ENCODE measurements at regions not wholly inside any gene's neighbourhood (a gene's known extent, or its start where the extent isn't known, plus 50 kb on each side); places are given as distances from the start of the nearest gene placed in this dataset.

DNA sequence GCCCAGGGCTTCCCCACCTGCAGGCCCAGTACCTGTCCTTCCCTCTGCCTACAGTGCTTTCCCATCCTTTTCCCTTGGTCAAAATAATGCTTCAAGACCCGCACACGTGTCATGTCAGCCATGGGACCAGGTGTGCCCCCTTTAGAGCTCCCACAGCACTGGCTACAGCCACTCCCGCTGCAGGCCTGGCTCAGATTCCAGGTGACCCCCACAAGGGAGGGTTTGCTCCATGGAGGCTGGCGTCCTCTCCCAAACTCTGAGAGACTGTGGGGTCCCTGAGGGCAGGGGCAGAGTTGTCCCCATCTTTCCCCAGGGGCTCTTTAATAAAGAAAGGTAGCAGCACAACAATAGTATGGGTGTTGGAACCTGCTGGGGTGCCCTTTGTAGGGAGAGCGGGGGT, 66.4 kb upstream of the RUNX3 start:
- no peak for ATAC-seq
- TF ChIP-seq, protein P1, sequence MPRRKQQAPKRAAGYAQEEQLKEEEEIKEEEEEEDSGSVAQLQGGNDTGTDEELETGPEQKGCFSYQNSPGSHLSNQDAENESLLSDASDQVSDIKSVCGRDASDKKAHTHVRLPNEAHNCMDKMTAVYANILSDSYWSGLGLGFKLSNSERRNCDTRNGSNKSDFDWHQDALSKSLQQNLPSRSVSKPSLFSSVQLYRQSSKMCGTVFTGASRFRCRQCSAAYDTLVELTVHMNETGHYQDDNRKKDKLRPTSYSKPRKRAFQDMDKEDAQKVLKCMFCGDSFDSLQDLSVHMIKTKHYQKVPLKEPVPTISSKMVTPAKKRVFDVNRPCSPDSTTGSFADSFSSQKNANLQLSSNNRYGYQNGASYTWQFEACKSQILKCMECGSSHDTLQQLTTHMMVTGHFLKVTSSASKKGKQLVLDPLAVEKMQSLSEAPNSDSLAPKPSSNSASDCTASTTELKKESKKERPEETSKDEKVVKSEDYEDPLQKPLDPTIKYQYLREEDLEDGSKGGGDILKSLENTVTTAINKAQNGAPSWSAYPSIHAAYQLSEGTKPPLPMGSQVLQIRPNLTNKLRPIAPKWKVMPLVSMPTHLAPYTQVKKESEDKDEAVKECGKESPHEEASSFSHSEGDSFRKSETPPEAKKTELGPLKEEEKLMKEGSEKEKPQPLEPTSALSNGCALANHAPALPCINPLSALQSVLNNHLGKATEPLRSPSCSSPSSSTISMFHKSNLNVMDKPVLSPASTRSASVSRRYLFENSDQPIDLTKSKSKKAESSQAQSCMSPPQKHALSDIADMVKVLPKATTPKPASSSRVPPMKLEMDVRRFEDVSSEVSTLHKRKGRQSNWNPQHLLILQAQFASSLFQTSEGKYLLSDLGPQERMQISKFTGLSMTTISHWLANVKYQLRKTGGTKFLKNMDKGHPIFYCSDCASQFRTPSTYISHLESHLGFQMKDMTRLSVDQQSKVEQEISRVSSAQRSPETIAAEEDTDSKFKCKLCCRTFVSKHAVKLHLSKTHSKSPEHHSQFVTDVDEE (CRISPR knock-in tag; IDR thresholded peaks at IDR 0.05): no peak
- TF ChIP-seq ARNTL (CRISPR knock-in tag; IDR thresholded peaks at IDR 0.05; ENCODE audit: borderline replicate concordance, low read depth) (no peak), ZC3H10 (CRISPR knock-in tag; IDR thresholded peaks at IDR 0.05) (no peak), TOX (CRISPR knock-in tag; IDR thresholded peaks at IDR 0.05; ENCODE audit: borderline replicate concordance) (no peak), PPARA (CRISPR knock-in tag; IDR thresholded peaks at IDR 0.05; ENCODE audit: borderline replicate concordance) (no peak), GLIS3 (CRISPR knock-in tag; IDR thresholded peaks at IDR 0.05) (no peak), ZFP3 (CRISPR knock-in tag; IDR thresholded peaks at IDR 0.05) (no peak), CSDC2 (CRISPR knock-in tag; IDR thresholded peaks at IDR 0.05) (no peak), ZFP30 (CRISPR knock-in tag; IDR thresholded peaks at IDR 0.05) (no peak), ZNF70 (CRISPR knock-in tag; IDR thresholded peaks at IDR 0.05) (no peak), RARB (CRISPR knock-in tag; IDR thresholded peaks at IDR 0.05) (no peak), ISL1 (CRISPR knock-in tag; IDR thresholded peaks at IDR 0.05) (no peak), ZNF565 (CRISPR knock-in tag; conservative IDR thresholded peaks at IDR 0.05; ENCODE audit: low read depth) (no peak)
- TF ChIP-seq, protein P2, sequence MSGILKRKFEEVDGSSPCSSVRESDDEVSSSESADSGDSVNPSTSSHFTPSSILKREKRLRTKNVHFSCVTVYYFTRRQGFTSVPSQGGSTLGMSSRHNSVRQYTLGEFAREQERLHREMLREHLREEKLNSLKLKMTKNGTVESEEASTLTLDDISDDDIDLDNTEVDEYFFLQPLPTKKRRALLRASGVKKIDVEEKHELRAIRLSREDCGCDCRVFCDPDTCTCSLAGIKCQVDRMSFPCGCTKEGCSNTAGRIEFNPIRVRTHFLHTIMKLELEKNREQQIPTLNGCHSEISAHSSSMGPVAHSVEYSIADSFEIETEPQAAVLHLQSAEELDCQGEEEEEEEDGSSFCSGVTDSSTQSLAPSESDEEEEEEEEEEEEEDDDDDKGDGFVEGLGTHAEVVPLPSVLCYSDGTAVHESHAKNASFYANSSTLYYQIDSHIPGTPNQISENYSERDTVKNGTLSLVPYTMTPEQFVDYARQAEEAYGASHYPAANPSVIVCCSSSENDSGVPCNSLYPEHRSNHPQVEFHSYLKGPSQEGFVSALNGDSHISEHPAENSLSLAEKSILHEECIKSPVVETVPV (CRISPR knock-in tag; IDR thresholded peaks at IDR 0.05): no peak

DNA sequence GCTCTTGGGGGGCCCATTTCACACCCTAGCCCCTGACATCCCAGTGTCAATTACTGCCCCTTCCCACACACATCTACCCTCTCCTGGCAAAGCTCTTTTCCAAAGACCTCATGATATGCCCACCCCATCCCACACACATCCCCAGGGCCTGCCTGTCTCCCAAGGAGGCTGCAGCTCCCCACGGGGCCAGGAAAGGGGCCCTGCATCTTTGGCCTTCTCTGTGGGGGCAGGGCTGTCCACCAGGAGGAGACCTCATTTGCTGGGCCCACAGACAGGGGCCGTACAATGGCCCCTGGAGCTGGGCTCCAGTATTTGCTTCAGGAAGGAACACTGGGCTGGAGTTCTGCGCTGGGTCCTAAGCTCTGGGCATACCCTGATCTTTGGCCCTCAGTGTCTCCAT, 65.6 kb upstream of the RUNX3 start:
- TF ChIP-seq PPARA (CRISPR knock-in tag; IDR thresholded peaks at IDR 0.05; ENCODE audit: borderline replicate concordance) (no peak), ZC3H10 (CRISPR knock-in tag; IDR thresholded peaks at IDR 0.05) (no peak), ZFP3 (CRISPR knock-in tag; IDR thresholded peaks at IDR 0.05) (no peak), BACH2 (CRISPR knock-in tag; IDR thresholded peaks at IDR 0.05; ENCODE audit: borderline replicate concordance) (no peak), CSDC2 (CRISPR knock-in tag; IDR thresholded peaks at IDR 0.05) (no peak), GLIS3 (CRISPR knock-in tag; IDR thresholded peaks at IDR 0.05) (no peak), ZNF8 (CRISPR knock-in tag; IDR thresholded peaks at IDR 0.05) (no peak), ISL1 (CRISPR knock-in tag; IDR thresholded peaks at IDR 0.05) (no peak), ZNF70 (CRISPR knock-in tag; IDR thresholded peaks at IDR 0.05) (no peak), SNAI2 (CRISPR knock-in tag; IDR thresholded peaks at IDR 0.05) (no peak)
- TF ChIP-seq, protein P3, sequence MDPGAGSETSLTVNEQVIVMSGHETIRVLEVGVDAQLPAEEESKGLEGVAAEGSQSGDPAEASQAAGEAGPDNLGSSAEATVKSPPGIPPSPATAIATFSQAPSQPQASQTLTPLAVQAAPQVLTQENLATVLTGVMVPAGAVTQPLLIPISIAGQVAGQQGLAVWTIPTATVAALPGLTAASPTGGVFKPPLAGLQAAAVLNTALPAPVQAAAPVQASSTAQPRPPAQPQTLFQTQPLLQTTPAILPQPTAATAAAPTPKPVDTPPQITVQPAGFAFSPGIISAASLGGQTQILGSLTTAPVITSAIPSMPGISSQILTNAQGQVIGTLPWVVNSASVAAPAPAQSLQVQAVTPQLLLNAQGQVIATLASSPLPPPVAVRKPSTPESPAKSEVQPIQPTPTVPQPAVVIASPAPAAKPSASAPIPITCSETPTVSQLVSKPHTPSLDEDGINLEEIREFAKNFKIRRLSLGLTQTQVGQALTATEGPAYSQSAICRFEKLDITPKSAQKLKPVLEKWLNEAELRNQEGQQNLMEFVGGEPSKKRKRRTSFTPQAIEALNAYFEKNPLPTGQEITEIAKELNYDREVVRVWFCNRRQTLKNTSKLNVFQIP (CRISPR knock-in tag; IDR thresholded peaks at IDR 0.05; ENCODE audit: borderline replicate concordance, low read depth): no peak
- TF ChIP-seq, protein P4, sequence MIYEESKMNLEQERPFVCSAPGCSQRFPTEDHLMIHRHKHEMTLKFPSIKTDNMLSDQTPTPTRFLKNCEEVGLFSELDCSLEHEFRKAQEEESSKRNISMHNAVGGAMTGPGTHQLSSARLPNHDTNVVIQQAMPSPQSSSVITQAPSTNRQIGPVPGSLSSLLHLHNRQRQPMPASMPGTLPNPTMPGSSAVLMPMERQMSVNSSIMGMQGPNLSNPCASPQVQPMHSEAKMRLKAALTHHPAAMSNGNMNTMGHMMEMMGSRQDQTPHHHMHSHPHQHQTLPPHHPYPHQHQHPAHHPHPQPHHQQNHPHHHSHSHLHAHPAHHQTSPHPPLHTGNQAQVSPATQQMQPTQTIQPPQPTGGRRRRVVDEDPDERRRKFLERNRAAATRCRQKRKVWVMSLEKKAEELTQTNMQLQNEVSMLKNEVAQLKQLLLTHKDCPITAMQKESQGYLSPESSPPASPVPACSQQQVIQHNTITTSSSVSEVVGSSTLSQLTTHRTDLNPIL (CRISPR knock-in tag; IDR thresholded peaks at IDR 0.05; ENCODE audit: low read depth): no peak
- ATAC-seq: no peak

DNA sequence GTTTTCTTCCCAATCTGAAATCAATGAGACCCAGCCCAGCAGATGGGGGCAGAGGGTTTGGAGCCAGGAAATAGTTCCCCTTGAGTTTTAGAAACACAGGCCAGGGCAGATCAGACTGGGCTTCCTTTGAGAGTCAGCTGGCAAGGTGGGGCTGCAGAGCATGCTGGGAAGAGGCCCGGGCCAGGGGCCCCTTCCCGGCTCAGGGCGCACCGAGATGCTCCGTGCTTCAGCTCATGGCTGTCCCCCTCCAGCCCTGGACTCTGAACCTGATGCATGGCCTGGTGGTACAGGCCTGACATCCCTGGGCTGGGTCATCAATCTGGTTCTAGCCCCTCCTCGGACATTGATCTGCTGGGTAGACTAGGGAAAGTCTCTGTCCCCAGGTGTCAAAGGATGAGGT, 65.1 kb upstream of the RUNX3 start:
- no peak for ATAC-seq
- TF ChIP-seq SNAI2 (CRISPR knock-in tag; IDR thresholded peaks at IDR 0.05) (no peak), RARB (CRISPR knock-in tag; IDR thresholded peaks at IDR 0.05) (no peak), TCF4 (CRISPR knock-in tag; IDR thresholded peaks at IDR 0.05; ENCODE audit: borderline replicate concordance) (no peak), ISL1 (CRISPR knock-in tag; IDR thresholded peaks at IDR 0.05) (no peak), ARNTL (CRISPR knock-in tag; IDR thresholded peaks at IDR 0.05; ENCODE audit: borderline replicate concordance, low read depth) (no peak)
- TF ChIP-seq, protein P5, sequence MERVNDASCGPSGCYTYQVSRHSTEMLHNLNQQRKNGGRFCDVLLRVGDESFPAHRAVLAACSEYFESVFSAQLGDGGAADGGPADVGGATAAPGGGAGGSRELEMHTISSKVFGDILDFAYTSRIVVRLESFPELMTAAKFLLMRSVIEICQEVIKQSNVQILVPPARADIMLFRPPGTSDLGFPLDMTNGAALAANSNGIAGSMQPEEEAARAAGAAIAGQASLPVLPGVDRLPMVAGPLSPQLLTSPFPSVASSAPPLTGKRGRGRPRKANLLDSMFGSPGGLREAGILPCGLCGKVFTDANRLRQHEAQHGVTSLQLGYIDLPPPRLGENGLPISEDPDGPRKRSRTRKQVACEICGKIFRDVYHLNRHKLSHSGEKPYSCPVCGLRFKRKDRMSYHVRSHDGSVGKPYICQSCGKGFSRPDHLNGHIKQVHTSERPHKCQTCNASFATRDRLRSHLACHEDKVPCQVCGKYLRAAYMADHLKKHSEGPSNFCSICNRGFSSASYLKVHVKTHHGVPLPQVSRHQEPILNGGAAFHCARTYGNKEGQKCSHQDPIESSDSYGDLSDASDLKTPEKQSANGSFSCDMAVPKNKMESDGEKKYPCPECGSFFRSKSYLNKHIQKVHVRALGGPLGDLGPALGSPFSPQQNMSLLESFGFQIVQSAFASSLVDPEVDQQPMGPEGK (CRISPR knock-in tag; IDR thresholded peaks at IDR 0.05; ENCODE audit: borderline replicate concordance): no peak
- TF ChIP-seq, protein P3 (CRISPR knock-in tag; IDR thresholded peaks at IDR 0.05; ENCODE audit: borderline replicate concordance, low read depth): no peak
